ENCODE measurements at regions not wholly inside any gene's neighbourhood (a gene's known extent, or its start where the extent isn't known, plus 50 kb on each side); places are given as distances from the start of the nearest gene placed in this dataset.

GRCh38 chr5:17000291-17000939, 64.3 kb upstream of the MYO10 start:
- POLR2A ChIA-PET, result no interaction called here
- WGBS (ENCODE audit: insufficient coverage), result no CpG with 5 or more reads among the region's 5 CpGs
- Histone ChIP-seq H2AFZ (ENCODE audit: insufficient read depth, low read depth, low read length, poor library complexity, severe bottlenecking) (no peak overlapping the region), H3K4me3 (ENCODE audit: control extremely low read depth in 1 of 5, extremely low read depth in 1 of 5, insufficient read depth in 1 of 5, low read depth in 2 of 5, low read length in 4 of 5) (no peak overlapping the region), H3K9ac (ENCODE audit: low read length) (no peak overlapping the region), H3K79me2 (ENCODE audit: control insufficient read depth, insufficient read depth, low read length) (no peaks in the 10 kb centered on the region), H3K4me2 (replicated peaks; ENCODE audit: low read depth, low read length, poor library complexity, severe bottlenecking) (no peak overlapping the region), H3K27ac (ENCODE audit: low read length in 2 of 2) (no peak overlapping the region), H4K20me1 (ENCODE audit: control insufficient read depth, insufficient read depth, low read length, poor library complexity, severe bottlenecking) (no peaks in the 10 kb centered on the region), H3K36me3 (replicated peaks in 1 of 2; ENCODE audit: control extremely low read depth in 1 of 2, control insufficient read depth in 1 of 2, extremely low read depth in 1 of 2, insufficient read depth in 2 of 2, low read length in 1 of 2) (no peaks in the 10 kb centered on the region), H3K9me3 (ENCODE audit: control extremely low read depth in 1 of 3, control insufficient read depth in 2 of 3, insufficient read depth in 1 of 3, low read length in 2 of 3) (peaks cover 0 to 5% (median 0%) of the 10 kb centered on the region in 3 donors), H3K4me1 (ENCODE audit: control insufficient read depth in 2 of 2, insufficient read depth in 2 of 2, low read length in 2 of 2) (no peaks in the 10 kb centered on the region), H3K27me3 (replicated peaks in 1 of 4; ENCODE audit: control extremely low read depth in 1 of 4, control insufficient read depth in 3 of 4, insufficient read depth in 4 of 4, low read length in 3 of 4) (no peaks in the 10 kb centered on the region)
- Mint-ChIP-seq H3K27me3 (no peaks in the 10 kb centered on the region), H3K27ac (no peak overlapping the region), H3K4me1 (no peaks in the 10 kb centered on the region), H3K9me3 (ENCODE audit: insufficient read depth) (no peaks in the 10 kb centered on the region), H3K4me3 (no peak overlapping the region)
- intact Hi-C loops (cut with micrococcal nuclease), result no loop called here
- no peak for DNase-seq
- no peak for TF ChIP-seq EZH2 (IDR thresholded peaks at IDR 0.05; ENCODE audit: borderline replicate concordance, insufficient read depth, low read depth, low read length, poor library complexity, severe bottlenecking)
- no peak for TF ChIP-seq CTCF (IDR thresholded peaks at IDR 0.05)
- ATAC-seq (ENCODE audit: low read depth), result no peak
- CTCF ChIA-PET, result no interaction called here

- no peak overlapping the region for H3K9ac ChIP-seq (ENCODE audit: low read length)
- no peak overlapping the region for H3K27ac ChIP-seq (ENCODE audit: low read length in 2 of 2)
- no peaks in the 10 kb centered on the region for H3K36me3 ChIP-seq (replicated peaks in 1 of 2; ENCODE audit: control extremely low read depth in 1 of 2, control insufficient read depth in 1 of 2, extremely low read depth in 1 of 2, insufficient read depth in 2 of 2, low read length in 1 of 2)
- H3K27ac Mint-ChIP-seq, result no peak overlapping the region
- ATAC-seq (ENCODE audit: low read depth) (no peak), DNase-seq (no peak)
- H3K4me3 ChIP-seq (ENCODE audit: control extremely low read depth in 1 of 5, extremely low read depth in 1 of 5, insufficient read depth in 1 of 5, low read depth in 2 of 5, low read length in 4 of 5), result no peak overlapping the region
- H3K4me3 Mint-ChIP-seq, result no peak overlapping the region
- H3K27me3 Mint-ChIP-seq, result no peaks in the 10 kb centered on the region
- ChIA-PET CTCF (no interaction called here), POLR2A (no interaction called here)
- peaks cover 0 to 5% (median 0%) of the 10 kb centered on the region in 3 donors for H3K9me3 ChIP-seq (ENCODE audit: control extremely low read depth in 1 of 3, control insufficient read depth in 2 of 3, insufficient read depth in 1 of 3, low read length in 2 of 3)
- intact Hi-C loops (cut with micrococcal nuclease), result no loop called here
- H3K9me3 Mint-ChIP-seq (ENCODE audit: insufficient read depth), result no peaks in the 10 kb centered on the region
- TF ChIP-seq EZH2 (IDR thresholded peaks at IDR 0.05; ENCODE audit: borderline replicate concordance, insufficient read depth, low read depth, low read length, poor library complexity, severe bottlenecking) (no peak), CTCF (IDR thresholded peaks at IDR 0.05) (no peak)
- H3K79me2 ChIP-seq (ENCODE audit: control insufficient read depth, insufficient read depth, low read length), result no peaks in the 10 kb centered on the region
- no peaks in the 10 kb centered on the region for H4K20me1 ChIP-seq (ENCODE audit: control insufficient read depth, insufficient read depth, low read length, poor library complexity, severe bottlenecking)
- H3K4me1 Mint-ChIP-seq, result no peaks in the 10 kb centered on the region
- whole genome bisulfite sequencing (ENCODE audit: insufficient coverage), result 85% methylated on average over 2 of the region's 3 CpGs
- H3K27me3 ChIP-seq (replicated peaks in 1 of 4; ENCODE audit: control extremely low read depth in 1 of 4, control insufficient read depth in 3 of 4, insufficient read depth in 4 of 4, low read length in 3 of 4), result no peaks in the 10 kb centered on the region
- H3K4me2 ChIP-seq (replicated peaks; ENCODE audit: low read depth, low read length, poor library complexity, severe bottlenecking), result no peak overlapping the region
- H2AFZ ChIP-seq (ENCODE audit: insufficient read depth, low read depth, low read length, poor library complexity, severe bottlenecking), result no peak overlapping the region
- no peaks in the 10 kb centered on the region for H3K4me1 ChIP-seq (ENCODE audit: control insufficient read depth in 2 of 2, insufficient read depth in 2 of 2, low read length in 2 of 2)
Observed at GRCh38 chr5:17001428-17001827, 65.3 kb upstream of the MYO10 start.
